MM.1S (cell line): ENCODE measurements at regions not wholly inside any gene's neighbourhood (a gene's known extent, or its start where the extent isn't known, plus 50 kb on each side); places are given as distances from the start of the nearest gene placed in this dataset.

Experiments used
- DNase-seq: peaks from one replicate; pipeline ENCODE4 v3.0.0-alpha.2; 2015
- H2AFZ ChIP-seq: fragments of 300-600 bp; sonication (generic); 2 replicates; pipeline ENCODE4 v1.6.0; 2016; ENCODE audit warnings: antibody characterized with exemption, low read length
- H3F3A ChIP-seq: fragments of 300-600 bp; sonication (generic); 2 replicates; pipeline ENCODE4 v1.6.1; 2016; ENCODE audit warnings: mild to moderate bottlenecking, antibody characterized with exemption, low read length, moderate library complexity, mixed read lengths; ENCODE audit not compliant: insufficient read depth
- H3K27ac ChIP-seq: fragments of 300-600 bp; sonication (generic); 2 replicates; pipeline ENCODE4 v1.5.1; 2016; ENCODE audit warnings: mild to moderate bottlenecking, low read length
- H3K27me3 ChIP-seq: fragments of 300-600 bp; sonication (generic); replicated peaks from 2 replicates; pipeline ENCODE4 v1.6.0; 2016; ENCODE audit warnings: low read length; ENCODE audit not compliant: insufficient read depth
- H3K36me3 ChIP-seq: fragments of 300-600 bp; sonication (generic); replicated peaks from 2 replicates; pipeline ENCODE4 v1.6.1; 2016; ENCODE audit warnings: mild to moderate bottlenecking, low read length, mixed read lengths; ENCODE audit not compliant: insufficient read depth
- H3K4me1 ChIP-seq: fragments of 300-600 bp; sonication (generic); 2 replicates; pipeline ENCODE4 v1.6.1; 2016; ENCODE audit warnings: low read length, mixed read lengths
- H3K4me2 ChIP-seq: fragments of 300-600 bp; sonication (generic); 2 replicates; pipeline ENCODE4 v1.6.0; 2016; ENCODE audit warnings: low read depth, low read length
- H3K4me3 ChIP-seq: fragments of 300-600 bp; sonication (generic); 2 replicates; pipeline ENCODE4 v1.5.1; 2016; ENCODE audit warnings: low read length, mixed read lengths
- H3K79me2 ChIP-seq: fragments of 300-600 bp; sonication (generic); 2 replicates; pipeline ENCODE4 v1.6.1; 2016; ENCODE audit warnings: mixed run types, low read length, mixed read lengths
- H3K9ac ChIP-seq: fragments of 300-600 bp; sonication (generic); 2 replicates; pipeline ENCODE4 v1.6.1; 2016; ENCODE audit warnings: low read length, mixed read lengths
- H3K9me2 ChIP-seq: fragments of 300-600 bp; sonication (generic); replicated peaks from 2 replicates; pipeline ENCODE4 v1.6.1; 2016; ENCODE audit warnings: mild to moderate bottlenecking, low read length, mixed read lengths; ENCODE audit not compliant: insufficient read depth
- H3K9me3 ChIP-seq: fragments of 300-600 bp; sonication (generic); replicated peaks from 2 replicates; pipeline ENCODE4 v1.6.1; 2016; ENCODE audit warnings: mild to moderate bottlenecking, low read length, mixed read lengths; ENCODE audit not compliant: insufficient read depth
- H4K20me1 ChIP-seq: fragments of 300-600 bp; sonication (generic); 2 replicates; pipeline ENCODE4 v1.6.1; 2016; ENCODE audit warnings: mild to moderate bottlenecking, low read length, moderate library complexity, mixed read lengths; ENCODE audit not compliant: insufficient read depth
- CTCF ChIP-seq: fragments of 300-600 bp; sonication (generic); IDR thresholded peaks from 2 replicates; pipeline ENCODE4 v1.5.1; 2016; ENCODE audit warnings: antibody characterized with exemption, low read length, mixed read lengths
- EZH2 ChIP-seq: fragments of 300-600 bp; sonication (generic); optimal IDR thresholded peaks from 2 replicates; pipeline ENCODE3; 2017; ENCODE audit warnings: low read depth, mild to moderate bottlenecking, antibody characterized with exemption, low read length, mixed read lengths
- EZH2phosphoT487 ChIP-seq: fragments of 300-600 bp; sonication (generic); IDR thresholded peaks from 2 replicates; pipeline ENCODE4 v1.6.1; 2018; ENCODE audit warnings: antibody characterized with exemption, low read length

GRCh38 chr5:168005093-168005492 lies 286.4 kb upstream of the WWC1 start:
- H3K9me3 ChIP-seq: no peaks in the 10 kb centered on the region

GRCh38 chr5:168005936-168006335 lies 285.5 kb upstream of the WWC1 start:
- Histone ChIP-seq H3K27ac (no peak overlapping the region), H3K9me3 (no peaks in the 10 kb centered on the region), H3F3A (no peaks in the 10 kb centered on the region), H3K36me3 (no peaks in the 10 kb centered on the region), H4K20me1 (no peaks in the 10 kb centered on the region), H2AFZ (no peak overlapping the region), H3K4me2 (no peak overlapping the region), H3K9me2 (no peaks in the 10 kb centered on the region), H3K4me3 (no peak overlapping the region), H3K79me2 (no peaks in the 10 kb centered on the region), H3K9ac (no peak overlapping the region), H3K27me3 (no peaks in the 10 kb centered on the region), H3K4me1 (no peaks in the 10 kb centered on the region)
- TF ChIP-seq EZH2 (no peak), CTCF (no peak), EZH2phosphoT487 (no peak)
- DNase-seq: no peak

More at GRCh38 chr5:168005093-168005492, 286.4 kb upstream of the WWC1 start:
- Histone ChIP-seq H4K20me1 (no peaks in the 10 kb centered on the region), H3K9me2 (no peaks in the 10 kb centered on the region), H3K36me3 (no peaks in the 10 kb centered on the region), H3K4me3 (no peak overlapping the region), H3K4me2 (no peak overlapping the region), H3K27me3 (no peaks in the 10 kb centered on the region), H2AFZ (no peak overlapping the region), H3K79me2 (no peaks in the 10 kb centered on the region), H3F3A (no peaks in the 10 kb centered on the region), H3K4me1 (no peaks in the 10 kb centered on the region), H3K9ac (no peak overlapping the region), H3K27ac (no peak overlapping the region)
- no peak for DNase-seq
- TF ChIP-seq EZH2phosphoT487 (no peak), CTCF (no peak), EZH2 (no peak)

- H3K9me3 ChIP-seq: no peaks in the 10 kb centered on the region
- H3K4me3 ChIP-seq: no peak overlapping the region
- no peaks in the 10 kb centered on the region for H3K27me3 ChIP-seq
- no peaks in the 10 kb centered on the region for H4K20me1 ChIP-seq
- H2AFZ ChIP-seq: no peak overlapping the region
- H3K36me3 ChIP-seq: no peaks in the 10 kb centered on the region
- no peak overlapping the region for H3K9ac ChIP-seq
- H3K79me2 ChIP-seq: no peaks in the 10 kb centered on the region
- H3K4me1 ChIP-seq: no peaks in the 10 kb centered on the region
- no peaks in the 10 kb centered on the region for H3K9me2 ChIP-seq
- H3K4me2 ChIP-seq: no peak overlapping the region
- TF ChIP-seq EZH2phosphoT487 (no peak), EZH2 (no peak), CTCF (no peak)
- H3F3A ChIP-seq: no peaks in the 10 kb centered on the region
- no peak for DNase-seq
- H3K27ac ChIP-seq: no peak overlapping the region
These were observed 284.9 kb upstream of the WWC1 start for GRCh38 chr5:168006456-168007130.
